Osteoblast (primary cell): ENCODE measurements at regions not wholly inside any gene's neighbourhood (a gene's known extent, or its start where the extent isn't known, plus 50 kb on each side); places are given as distances from the start of the nearest gene placed in this dataset.

Experiments
- DNase-seq: peaks from one replicate; pipeline ENCODE4 v3.0.0; 2011; ENCODE audit warnings: low spot score, mixed read lengths; ENCODE audit not compliant: insufficient read length; ENCODE audit errors: missing footprints
- H2AFZ ChIP-seq: 2 replicates; pipeline ENCODE4 v1.6.0; 2011; ENCODE audit warnings: mild to moderate bottlenecking, low read length
- H3K27ac ChIP-seq: 2 replicates; pipeline ENCODE4 v1.5.1; 2011; ENCODE audit warnings: mild to moderate bottlenecking, low read depth, low read length, moderate library complexity
- H3K27me3 ChIP-seq: 2 replicates; pipeline ENCODE4 v1.6.0; 2012; ENCODE audit warnings: mild to moderate bottlenecking, control low read depth, inconsistent platforms, low read length, moderate library complexity; ENCODE audit not compliant: insufficient read depth
- H3K36me3 ChIP-seq: 2 replicates; pipeline ENCODE4 v1.5.1; 2011; ENCODE audit warnings: mild to moderate bottlenecking, low read length, control low read depth, moderate library complexity; ENCODE audit not compliant: insufficient read depth
- H3K4me1 ChIP-seq: 2 replicates; pipeline ENCODE4 v1.5.1; 2011; ENCODE audit warnings: mild to moderate bottlenecking, low read length, control low read depth, moderate library complexity; ENCODE audit not compliant: insufficient read depth
- H3K4me2 ChIP-seq: 2 replicates; pipeline ENCODE4 v1.6.0; 2011; ENCODE audit warnings: mild to moderate bottlenecking, low read length; ENCODE audit not compliant: insufficient read depth
- H3K4me3 ChIP-seq: fragments of 200-600 bp; sonication (generic); 3 replicates; pipeline ENCODE4 v1.5.1; 2012; ENCODE audit warnings: mild to moderate bottlenecking, low read length, inconsistent platforms; ENCODE audit not compliant: insufficient read depth
- H3K79me2 ChIP-seq: 2 replicates; pipeline ENCODE4 v1.6.0; 2012; ENCODE audit warnings: mild to moderate bottlenecking, low read length, control low read depth, inconsistent platforms; ENCODE audit not compliant: insufficient read depth
- H3K9me3 ChIP-seq: 2 replicates; pipeline ENCODE4 v1.5.1; 2011; ENCODE audit warnings: low read depth, low read length, control low read depth
- H4K20me1 ChIP-seq: 2 replicates; pipeline ENCODE4 v1.6.0; 2012; ENCODE audit warnings: mild to moderate bottlenecking, low read length, control low read depth; ENCODE audit not compliant: insufficient read depth
- CTCF ChIP-seq: IDR thresholded peaks from 2 replicates; pipeline ENCODE4 v1.5.1; 2011; ENCODE audit warnings: mild to moderate bottlenecking, low read depth, low read length, moderate library complexity; ENCODE audit errors: extremely low read depth

GRCh38 chr2:101568969-101569368 lies 94.1 kb upstream of the RFX8 start:
- no peak for TF ChIP-seq CTCF
- no peak for DNase-seq
- Histone ChIP-seq H3K27ac (no peak overlapping the region), H3K4me2 (no peak overlapping the region), H2AFZ (no peak overlapping the region), H3K9me3 (no peaks in the 10 kb centered on the region), H3K79me2 (no peaks in the 10 kb centered on the region), H4K20me1 (no peaks in the 10 kb centered on the region), H3K36me3 (no peaks in the 10 kb centered on the region), H3K4me3 (no peak overlapping the region), H3K4me1 (no peaks in the 10 kb centered on the region), H3K27me3 (peaks cover 6% of the 10 kb centered on the region)

DNA sequence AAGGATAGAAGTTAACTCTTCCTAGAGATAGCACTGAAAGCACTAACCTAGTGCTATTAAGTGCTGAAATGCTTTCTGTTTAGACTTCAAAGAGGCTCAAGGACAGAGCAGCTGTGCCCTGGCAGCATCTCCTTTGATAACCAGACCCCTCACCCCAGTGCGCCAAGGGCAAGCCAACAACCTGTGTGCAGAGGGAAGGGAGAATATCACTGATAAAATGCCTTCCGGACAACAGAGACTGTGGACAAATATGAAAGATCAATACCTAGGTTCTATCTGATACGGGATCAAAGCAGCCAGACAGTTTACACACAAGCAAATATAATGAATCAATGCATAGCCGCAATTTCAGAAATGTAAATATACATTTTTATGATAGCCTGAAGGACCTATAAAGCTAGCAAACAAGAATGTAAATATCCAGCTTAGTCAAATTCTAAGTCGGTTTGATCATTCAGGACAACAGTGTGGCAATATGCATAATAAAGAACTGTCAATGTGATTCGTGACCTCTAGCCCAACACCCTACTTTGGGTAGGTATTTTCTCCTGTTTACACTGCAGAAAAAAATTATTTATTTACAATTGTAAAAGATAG lies 91.8 kb upstream of the RFX8 start:
- Histone ChIP-seq H3K27me3 (peaks cover 6% of the 10 kb centered on the region), H3K4me1 (no peaks in the 10 kb centered on the region), H4K20me1 (no peaks in the 10 kb centered on the region), H3K27ac (no peak overlapping the region), H3K4me2 (no peak overlapping the region), H2AFZ (no peak overlapping the region), H3K4me3 (no peak overlapping the region), H3K36me3 (no peaks in the 10 kb centered on the region), H3K9me3 (no peaks in the 10 kb centered on the region), H3K79me2 (no peaks in the 10 kb centered on the region)
- no peak for TF ChIP-seq CTCF
- DNase-seq = no peak

DNA sequence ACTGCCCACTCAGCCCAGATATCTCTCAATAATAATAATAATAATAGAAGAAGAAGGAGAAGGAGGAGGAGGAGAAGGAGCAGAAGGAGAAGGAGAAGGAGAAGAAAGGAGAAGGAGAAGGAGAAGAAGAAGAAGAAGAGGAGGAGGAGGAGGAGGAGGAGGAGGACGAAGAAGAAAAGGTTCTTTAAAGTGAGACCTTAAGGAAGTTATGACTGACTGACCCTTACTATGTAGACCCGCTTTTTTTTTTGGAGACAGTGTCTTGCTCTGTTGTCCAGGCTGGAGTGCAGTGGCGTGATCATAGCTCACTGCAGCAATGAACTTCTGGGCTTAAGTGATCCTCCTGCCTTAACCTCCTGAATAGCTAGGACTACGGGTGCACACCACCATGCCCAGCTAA lies 88.9 kb upstream of the RFX8 start:
- TF ChIP-seq CTCF = no peak
- Histone ChIP-seq H3K27me3 (peaks cover 6% of the 10 kb centered on the region), H3K4me3 (no peak overlapping the region), H3K9me3 (no peaks in the 10 kb centered on the region), H3K79me2 (no peaks in the 10 kb centered on the region), H3K36me3 (no peaks in the 10 kb centered on the region), H3K27ac (no peak overlapping the region), H2AFZ (no peak overlapping the region), H3K4me1 (peaks cover 9% of the 10 kb centered on the region), H3K4me2 (no peak overlapping the region), H4K20me1 (no peaks in the 10 kb centered on the region)
- no peak for DNase-seq

GRCh38 chr2:101560780-101561315 lies 85.9 kb upstream of the RFX8 start:
- Histone ChIP-seq H4K20me1 (no peaks in the 10 kb centered on the region), H3K9me3 (no peaks in the 10 kb centered on the region), H3K36me3 (no peaks in the 10 kb centered on the region), H3K27ac (no peak overlapping the region), H3K79me2 (no peaks in the 10 kb centered on the region), H3K27me3 (peaks cover 3% of the 10 kb centered on the region), H3K4me1 (peaks cover 14% of the 10 kb centered on the region), H2AFZ (no peak overlapping the region), H3K4me3 (no peak overlapping the region), H3K4me2 (no peak overlapping the region)
- no peak for DNase-seq
- no peak for TF ChIP-seq CTCF
